ENCODE measurements at regions not wholly inside any gene's neighbourhood (a gene's known extent, or its start where the extent isn't known, plus 50 kb on each side); places are given as distances from the start of the nearest gene placed in this dataset.

DNA sequence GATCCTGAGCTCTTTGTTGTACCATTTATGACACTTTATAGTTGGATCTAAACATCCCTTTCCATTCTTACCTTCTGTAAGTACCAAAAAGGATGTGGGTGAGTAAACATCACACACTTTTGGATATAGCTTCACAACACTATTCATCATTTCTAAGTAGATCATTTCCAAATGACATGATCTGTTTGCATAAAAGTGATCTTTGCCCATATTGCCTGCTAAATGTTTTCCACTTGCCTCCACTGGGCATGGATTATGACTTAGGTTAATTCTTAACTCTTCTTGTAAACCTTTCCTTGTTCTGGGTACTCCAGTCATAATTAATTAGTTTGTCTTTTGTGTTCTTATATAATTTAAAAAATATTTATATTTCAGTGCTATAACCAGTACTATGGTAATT lies 244.9 kb upstream of the AGA start:
- Histone ChIP-seq H4K20me1 (ENCODE audit: control insufficient read depth, insufficient read depth) (no peaks in the 10 kb centered on the region), H3K4me2 (ENCODE audit: control insufficient read depth, insufficient read depth) (no peak overlapping the region), H3K36me3 (ENCODE audit: control insufficient read depth in 2 of 2, insufficient read depth in 2 of 2, low read length in 1 of 2) (no peaks in the 10 kb centered on the region), H3K27ac (ENCODE audit: control insufficient read depth, insufficient read depth) (no peak overlapping the region), H3K4me3 (no peak overlapping the region), H3K9ac (ENCODE audit: control insufficient read depth, insufficient read depth, low read length) (no peak overlapping the region), H3K4me1 (ENCODE audit: control insufficient read depth, insufficient read depth, low read length) (no peaks in the 10 kb centered on the region), H3K9me3 (replicated peaks; ENCODE audit: control insufficient read depth, insufficient read depth, low read length) (no peaks in the 10 kb centered on the region), H2AFZ (ENCODE audit: control insufficient read depth, low read depth, low read length) (no peak overlapping the region), H3K79me2 (ENCODE audit: control insufficient read depth, insufficient read depth, low read length) (no peaks in the 10 kb centered on the region), H3K27me3 (replicated peaks in 1 of 2; ENCODE audit: control insufficient read depth in 2 of 2, insufficient read depth in 2 of 2, low read length in 1 of 2) (no peaks in the 10 kb centered on the region)
- ATAC-seq (no peak), DNase-seq (ENCODE audit: low read depth, low spot score) (no peak), FAIRE-seq (no peak)
- ChIA-PET POLR2A (no interaction called here), SMC1A (ENCODE audit: uncharacterized antibody, unreplicated experiment) (interaction anchor here (0.6 kb wide), 1 partner anchor 76 kb away, joined by 4 read pairs; no protein-coding TSS in a partner anchor), CTCF (no interaction called here), RAD21 (ENCODE audit: unreplicated experiment) (no interaction called here)
- no peak for TF ChIP-seq NFYA (IDR thresholded peaks at IDR 0.05; ENCODE audit: borderline replicate concordance, low read depth, low read length)
- no peak for TF ChIP-seq TARDBP (IDR thresholded peaks at IDR 0.05; ENCODE audit: borderline replicate concordance)
- TF ChIP-seq MYB (IDR thresholded peaks at IDR 0.05; ENCODE audit: borderline replicate concordance, low read depth, low read length), result no peak
- TF ChIP-seq RBBP5 (conservative IDR thresholded peaks at IDR 0.05), result no peak
- no peak for TF ChIP-seq IKZF1 (conservative IDR thresholded peaks at IDR 0.05)
- TF ChIP-seq, protein P1, sequence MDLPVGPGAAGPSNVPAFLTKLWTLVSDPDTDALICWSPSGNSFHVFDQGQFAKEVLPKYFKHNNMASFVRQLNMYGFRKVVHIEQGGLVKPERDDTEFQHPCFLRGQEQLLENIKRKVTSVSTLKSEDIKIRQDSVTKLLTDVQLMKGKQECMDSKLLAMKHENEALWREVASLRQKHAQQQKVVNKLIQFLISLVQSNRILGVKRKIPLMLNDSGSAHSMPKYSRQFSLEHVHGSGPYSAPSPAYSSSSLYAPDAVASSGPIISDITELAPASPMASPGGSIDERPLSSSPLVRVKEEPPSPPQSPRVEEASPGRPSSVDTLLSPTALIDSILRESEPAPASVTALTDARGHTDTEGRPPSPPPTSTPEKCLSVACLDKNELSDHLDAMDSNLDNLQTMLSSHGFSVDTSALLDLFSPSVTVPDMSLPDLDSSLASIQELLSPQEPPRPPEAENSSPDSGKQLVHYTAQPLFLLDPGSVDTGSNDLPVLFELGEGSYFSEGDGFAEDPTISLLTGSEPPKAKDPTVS (IDR thresholded peaks at IDR 0.05; ENCODE audit: low read depth, low read length), result no peak
- no peak for TF ChIP-seq FOXM1 (IDR thresholded peaks at IDR 0.05; ENCODE audit: low read depth, low read length)
- no peak for TF ChIP-seq MEF2B (IDR thresholded peaks at IDR 0.05; ENCODE audit: partially characterized antibody, poor library complexity, severe bottlenecking)
- no TSS peak for BruUV-seq (replicated peaks)
- intact Hi-C loops (cut with micrococcal nuclease; ENCODE audit: unreplicated experiment) (no loop called here), in situ Hi-C loops (cut with MboI) (no loop called here)

DNA sequence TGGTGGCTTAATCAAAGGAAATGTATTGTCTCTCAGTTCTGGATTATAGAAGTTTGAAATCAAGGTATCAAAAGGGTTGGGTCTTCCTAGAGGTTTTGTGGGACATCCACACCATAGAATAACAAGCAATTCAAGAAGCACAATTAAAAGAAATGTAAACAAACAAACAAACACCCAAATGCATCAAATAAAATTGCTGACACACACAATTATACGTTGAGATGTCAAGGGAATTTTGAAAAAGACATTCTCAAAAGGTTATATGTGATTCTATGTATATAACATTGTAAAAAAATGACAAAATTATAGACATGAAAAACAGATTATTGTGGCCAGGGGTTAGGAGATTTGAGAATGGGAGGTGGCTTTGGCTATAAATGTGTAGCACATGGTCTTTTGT lies 250.7 kb upstream of the AGA start:
- in situ Hi-C loops (cut with MboI) (no loop called here), intact Hi-C loops (cut with micrococcal nuclease; ENCODE audit: unreplicated experiment) (no loop called here)
- BruUV-seq (replicated peaks), result no TSS peak
- TF ChIP-seq, protein P2, sequence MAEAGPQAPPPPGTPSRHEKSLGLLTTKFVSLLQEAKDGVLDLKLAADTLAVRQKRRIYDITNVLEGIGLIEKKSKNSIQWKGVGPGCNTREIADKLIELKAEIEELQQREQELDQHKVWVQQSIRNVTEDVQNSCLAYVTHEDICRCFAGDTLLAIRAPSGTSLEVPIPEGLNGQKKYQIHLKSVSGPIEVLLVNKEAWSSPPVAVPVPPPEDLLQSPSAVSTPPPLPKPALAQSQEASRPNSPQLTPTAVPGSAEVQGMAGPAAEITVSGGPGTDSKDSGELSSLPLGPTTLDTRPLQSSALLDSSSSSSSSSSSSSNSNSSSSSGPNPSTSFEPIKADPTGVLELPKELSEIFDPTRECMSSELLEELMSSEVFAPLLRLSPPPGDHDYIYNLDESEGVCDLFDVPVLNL (IDR thresholded peaks at IDR 0.05; ENCODE audit: low read depth, low read length), result no peak
- TF ChIP-seq SP1 (IDR thresholded peaks at IDR 0.05; ENCODE audit: low read depth, low read length), result no peak
- TF ChIP-seq, protein P3, sequence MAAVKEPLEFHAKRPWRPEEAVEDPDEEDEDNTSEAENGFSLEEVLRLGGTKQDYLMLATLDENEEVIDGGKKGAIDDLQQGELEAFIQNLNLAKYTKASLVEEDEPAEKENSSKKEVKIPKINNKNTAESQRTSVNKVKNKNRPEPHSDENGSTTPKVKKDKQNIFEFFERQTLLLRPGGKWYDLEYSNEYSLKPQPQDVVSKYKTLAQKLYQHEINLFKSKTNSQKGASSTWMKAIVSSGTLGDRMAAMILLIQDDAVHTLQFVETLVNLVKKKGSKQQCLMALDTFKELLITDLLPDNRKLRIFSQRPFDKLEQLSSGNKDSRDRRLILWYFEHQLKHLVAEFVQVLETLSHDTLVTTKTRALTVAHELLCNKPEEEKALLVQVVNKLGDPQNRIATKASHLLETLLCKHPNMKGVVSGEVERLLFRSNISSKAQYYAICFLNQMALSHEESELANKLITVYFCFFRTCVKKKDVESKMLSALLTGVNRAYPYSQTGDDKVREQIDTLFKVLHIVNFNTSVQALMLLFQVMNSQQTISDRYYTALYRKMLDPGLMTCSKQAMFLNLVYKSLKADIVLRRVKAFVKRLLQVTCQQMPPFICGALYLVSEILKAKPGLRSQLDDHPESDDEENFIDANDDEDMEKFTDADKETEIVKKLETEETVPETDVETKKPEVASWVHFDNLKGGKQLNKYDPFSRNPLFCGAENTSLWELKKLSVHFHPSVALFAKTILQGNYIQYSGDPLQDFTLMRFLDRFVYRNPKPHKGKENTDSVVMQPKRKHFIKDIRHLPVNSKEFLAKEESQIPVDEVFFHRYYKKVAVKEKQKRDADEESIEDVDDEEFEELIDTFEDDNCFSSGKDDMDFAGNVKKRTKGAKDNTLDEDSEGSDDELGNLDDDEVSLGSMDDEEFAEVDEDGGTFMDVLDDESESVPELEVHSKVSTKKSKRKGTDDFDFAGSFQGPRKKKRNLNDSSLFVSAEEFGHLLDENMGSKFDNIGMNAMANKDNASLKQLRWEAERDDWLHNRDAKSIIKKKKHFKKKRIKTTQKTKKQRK (IDR thresholded peaks at IDR 0.05; ENCODE audit: low read depth, low read length), result no peak
- H3K4me2 ChIP-seq (ENCODE audit: control insufficient read depth, insufficient read depth), result no peak overlapping the region
- no peaks in the 10 kb centered on the region for H3K27me3 ChIP-seq (replicated peaks in 1 of 2; ENCODE audit: control insufficient read depth in 2 of 2, insufficient read depth in 2 of 2, low read length in 1 of 2)
- ChIA-PET POLR2A (no interaction called here), RAD21 (ENCODE audit: unreplicated experiment) (no interaction called here), SMC1A (ENCODE audit: uncharacterized antibody, unreplicated experiment) (no interaction called here), CTCF (no interaction called here)
- H3K9me3 ChIP-seq (replicated peaks; ENCODE audit: control insufficient read depth, insufficient read depth, low read length), result no peaks in the 10 kb centered on the region
- no peak overlapping the region for H3K27ac ChIP-seq (ENCODE audit: control insufficient read depth, insufficient read depth)
- no peak overlapping the region for H3K9ac ChIP-seq (ENCODE audit: control insufficient read depth, insufficient read depth, low read length)
- H3K4me3 ChIP-seq, result no peak overlapping the region
- FAIRE-seq (no peak), DNase-seq (ENCODE audit: low read depth, low spot score) (no peak), ATAC-seq (no peak)
- WGBS (ENCODE audit: insufficient coverage, insufficient replicate concordance, low lambda C conversion rate, missing lambda C conversion rate), result 0% methylated on average over 1 of the region's 1 CpG
- H2AFZ ChIP-seq (ENCODE audit: control insufficient read depth, low read depth, low read length), result no peak overlapping the region
- H4K20me1 ChIP-seq (ENCODE audit: control insufficient read depth, insufficient read depth), result no peaks in the 10 kb centered on the region
- H3K4me1 ChIP-seq (ENCODE audit: control insufficient read depth, insufficient read depth, low read length), result no peaks in the 10 kb centered on the region
- no peaks in the 10 kb centered on the region for H3K79me2 ChIP-seq (ENCODE audit: control insufficient read depth, insufficient read depth, low read length)
- no peaks in the 10 kb centered on the region for H3K36me3 ChIP-seq (ENCODE audit: control insufficient read depth in 2 of 2, insufficient read depth in 2 of 2, low read length in 1 of 2)

Measured in GM12878 (cell line).